ENCODE measurements at regions not wholly inside any gene's neighbourhood (a gene's known extent, or its start where the extent isn't known, plus 50 kb on each side); places are given as distances from the start of the nearest gene placed in this dataset.

DNA sequence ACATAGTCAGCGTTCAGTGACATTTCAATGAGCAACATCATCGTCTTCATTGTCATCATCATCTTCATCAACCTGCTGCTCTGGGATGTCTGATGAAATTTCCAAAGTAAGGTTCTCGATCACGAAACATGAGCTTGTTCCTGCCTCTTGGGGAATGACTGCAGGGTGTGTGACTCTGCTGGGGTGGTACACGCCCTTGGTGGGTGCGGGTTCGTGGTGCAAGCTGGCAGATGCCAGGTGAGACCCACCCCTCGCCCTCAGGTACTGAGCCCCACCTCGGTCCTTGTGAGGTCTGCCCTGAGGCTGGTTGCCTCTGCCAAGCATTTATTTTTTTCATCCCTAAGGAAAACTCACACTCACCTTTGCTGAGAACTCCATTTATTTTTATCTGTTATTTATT is 1389.2 kb downstream of the TBC1D22A start:
- Histone ChIP-seq H3K9me2 (replicated peaks; ENCODE audit: insufficient read depth, low read length) (no peaks in the 10 kb centered on the region), H3K4me3 (ENCODE audit: insufficient read depth, low read length, poor library complexity, severe bottlenecking) (no peak overlapping the region), H3K36me3 (ENCODE audit: low read length) (no peaks in the 10 kb centered on the region), H3K9ac (ENCODE audit: low read length) (no peak overlapping the region), H3K4me2 (ENCODE audit: low read depth, low read length, poor library complexity, severe bottlenecking) (peak overlapping the region; percentile 47), H3K9me3 (ENCODE audit: insufficient read depth, low read length) (no peaks in the 10 kb centered on the region), H4K20me1 (ENCODE audit: low read depth, low read length) (no peaks in the 10 kb centered on the region), H3K27me3 (ENCODE audit: low read length) (no peaks in the 10 kb centered on the region), H3F3A (ENCODE audit: insufficient read depth) (no peaks in the 10 kb centered on the region), H3K79me2 (ENCODE audit: insufficient read depth, low read length) (no peaks in the 10 kb centered on the region), H3K27ac (ENCODE audit: low read depth, low read length) (no peak overlapping the region), H2AFZ (ENCODE audit: low read depth, low read length, severe bottlenecking) (peak overlapping the region; percentile 32)
- TF ChIP-seq, protein P1, sequence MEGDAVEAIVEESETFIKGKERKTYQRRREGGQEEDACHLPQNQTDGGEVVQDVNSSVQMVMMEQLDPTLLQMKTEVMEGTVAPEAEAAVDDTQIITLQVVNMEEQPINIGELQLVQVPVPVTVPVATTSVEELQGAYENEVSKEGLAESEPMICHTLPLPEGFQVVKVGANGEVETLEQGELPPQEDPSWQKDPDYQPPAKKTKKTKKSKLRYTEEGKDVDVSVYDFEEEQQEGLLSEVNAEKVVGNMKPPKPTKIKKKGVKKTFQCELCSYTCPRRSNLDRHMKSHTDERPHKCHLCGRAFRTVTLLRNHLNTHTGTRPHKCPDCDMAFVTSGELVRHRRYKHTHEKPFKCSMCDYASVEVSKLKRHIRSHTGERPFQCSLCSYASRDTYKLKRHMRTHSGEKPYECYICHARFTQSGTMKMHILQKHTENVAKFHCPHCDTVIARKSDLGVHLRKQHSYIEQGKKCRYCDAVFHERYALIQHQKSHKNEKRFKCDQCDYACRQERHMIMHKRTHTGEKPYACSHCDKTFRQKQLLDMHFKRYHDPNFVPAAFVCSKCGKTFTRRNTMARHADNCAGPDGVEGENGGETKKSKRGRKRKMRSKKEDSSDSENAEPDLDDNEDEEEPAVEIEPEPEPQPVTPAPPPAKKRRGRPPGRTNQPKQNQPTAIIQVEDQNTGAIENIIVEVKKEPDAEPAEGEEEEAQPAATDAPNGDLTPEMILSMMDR (IDR thresholded peaks at IDR 0.05; ENCODE audit: insufficient read depth, low read length, poor library complexity, severe bottlenecking) = no peak
- TF ChIP-seq EZH2phosphoT487 (conservative IDR thresholded peaks at IDR 0.05; ENCODE audit: low read length) = no peak

DNA sequence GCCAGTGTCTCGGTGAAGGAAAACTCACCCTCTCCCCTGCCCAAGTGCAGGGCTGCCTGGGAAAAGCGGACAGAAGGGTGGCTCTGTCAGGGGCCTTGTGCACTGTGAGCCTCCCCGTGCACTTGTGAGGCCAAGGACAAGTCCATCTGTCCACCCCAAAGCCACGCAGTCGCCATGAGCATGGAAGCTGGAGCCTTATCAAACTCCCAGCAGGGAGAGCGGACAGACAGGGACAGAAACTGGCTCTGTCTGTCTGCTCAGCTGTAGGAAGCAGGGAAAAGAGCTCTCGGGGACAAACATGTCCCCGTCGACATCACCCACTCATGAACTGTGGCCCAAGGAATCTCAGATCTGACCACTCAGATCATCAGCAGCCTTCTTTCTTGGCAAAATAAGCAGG is 1385.4 kb downstream of the TBC1D22A start:
- H3K9me3 ChIP-seq (ENCODE audit: insufficient read depth, low read length) = no peaks in the 10 kb centered on the region
- no peak overlapping the region for H3K4me2 ChIP-seq (ENCODE audit: low read depth, low read length, poor library complexity, severe bottlenecking)
- H3F3A ChIP-seq (ENCODE audit: insufficient read depth) = no peaks in the 10 kb centered on the region
- no peaks in the 10 kb centered on the region for H3K27me3 ChIP-seq (ENCODE audit: low read length)
- H3K36me3 ChIP-seq (ENCODE audit: low read length) = no peaks in the 10 kb centered on the region
- no peaks in the 10 kb centered on the region for H4K20me1 ChIP-seq (ENCODE audit: low read depth, low read length)
- no peak overlapping the region for H2AFZ ChIP-seq (ENCODE audit: low read depth, low read length, severe bottlenecking)
- no peak for TF ChIP-seq EZH2phosphoT487 (conservative IDR thresholded peaks at IDR 0.05; ENCODE audit: low read length)
- TF ChIP-seq, protein P1 (IDR thresholded peaks at IDR 0.05; ENCODE audit: insufficient read depth, low read length, poor library complexity, severe bottlenecking) = no peak
- H3K27ac ChIP-seq (ENCODE audit: low read depth, low read length) = no peak overlapping the region
- no peaks in the 10 kb centered on the region for H3K79me2 ChIP-seq (ENCODE audit: insufficient read depth, low read length)
- no peak overlapping the region for H3K9ac ChIP-seq (ENCODE audit: low read length)
- H3K9me2 ChIP-seq (replicated peaks; ENCODE audit: insufficient read depth, low read length) = no peaks in the 10 kb centered on the region
- H3K4me3 ChIP-seq (ENCODE audit: insufficient read depth, low read length, poor library complexity, severe bottlenecking) = no peak overlapping the region

DNA sequence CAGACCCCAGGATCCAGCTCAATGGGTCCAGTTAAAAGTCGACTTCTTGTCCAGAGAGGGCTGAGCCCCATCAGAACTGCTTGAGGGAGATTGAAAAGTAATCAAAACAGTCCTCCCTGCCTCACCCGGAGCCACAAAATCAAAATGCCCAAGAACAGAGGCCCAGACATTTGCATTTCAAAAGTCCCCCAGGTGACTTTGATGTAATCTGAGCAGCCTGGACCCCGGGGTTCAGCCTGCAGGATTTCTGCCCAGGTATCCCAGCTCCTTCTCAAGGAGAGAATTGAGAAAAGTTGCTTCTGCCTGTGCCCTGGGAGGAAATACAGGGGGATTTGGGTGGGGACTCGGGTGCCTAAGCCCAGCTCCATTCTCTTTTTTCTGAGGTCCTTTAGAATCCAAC is 1385.0 kb downstream of the TBC1D22A start:
- no peaks in the 10 kb centered on the region for H4K20me1 ChIP-seq (ENCODE audit: low read depth, low read length)
- H3K4me2 ChIP-seq (ENCODE audit: low read depth, low read length, poor library complexity, severe bottlenecking) = no peak overlapping the region
- no peaks in the 10 kb centered on the region for H3K79me2 ChIP-seq (ENCODE audit: insufficient read depth, low read length)
- no peak overlapping the region for H2AFZ ChIP-seq (ENCODE audit: low read depth, low read length, severe bottlenecking)
- H3K9ac ChIP-seq (ENCODE audit: low read length) = no peak overlapping the region
- no peaks in the 10 kb centered on the region for H3K9me2 ChIP-seq (replicated peaks; ENCODE audit: insufficient read depth, low read length)
- H3K27me3 ChIP-seq (ENCODE audit: low read length) = no peaks in the 10 kb centered on the region
- no peak for TF ChIP-seq EZH2phosphoT487 (conservative IDR thresholded peaks at IDR 0.05; ENCODE audit: low read length)
- TF ChIP-seq, protein P1 (IDR thresholded peaks at IDR 0.05; ENCODE audit: insufficient read depth, low read length, poor library complexity, severe bottlenecking) = no peak
- H3K36me3 ChIP-seq (ENCODE audit: low read length) = no peaks in the 10 kb centered on the region
- no peaks in the 10 kb centered on the region for H3F3A ChIP-seq (ENCODE audit: insufficient read depth)
- no peak overlapping the region for H3K4me3 ChIP-seq (ENCODE audit: insufficient read depth, low read length, poor library complexity, severe bottlenecking)
- no peak overlapping the region for H3K27ac ChIP-seq (ENCODE audit: low read depth, low read length)
- H3K9me3 ChIP-seq (ENCODE audit: insufficient read depth, low read length) = no peaks in the 10 kb centered on the region
